GM12872 (cell line): ENCODE measurements at regions not wholly inside any gene's neighbourhood (a gene's known extent, or its start where the extent isn't known, plus 50 kb on each side); places are given as distances from the start of the nearest gene placed in this dataset.

Source experiments
- TF ChIP-seq, protein P1 (sequence below): IDR thresholded peaks from 3 replicates; pipeline ENCODE4 v1.5.1; 2011; ENCODE audit warnings: low read depth, mild to moderate bottlenecking, low read length, moderate library complexity; ENCODE audit not compliant: insufficient read depth

DNA sequence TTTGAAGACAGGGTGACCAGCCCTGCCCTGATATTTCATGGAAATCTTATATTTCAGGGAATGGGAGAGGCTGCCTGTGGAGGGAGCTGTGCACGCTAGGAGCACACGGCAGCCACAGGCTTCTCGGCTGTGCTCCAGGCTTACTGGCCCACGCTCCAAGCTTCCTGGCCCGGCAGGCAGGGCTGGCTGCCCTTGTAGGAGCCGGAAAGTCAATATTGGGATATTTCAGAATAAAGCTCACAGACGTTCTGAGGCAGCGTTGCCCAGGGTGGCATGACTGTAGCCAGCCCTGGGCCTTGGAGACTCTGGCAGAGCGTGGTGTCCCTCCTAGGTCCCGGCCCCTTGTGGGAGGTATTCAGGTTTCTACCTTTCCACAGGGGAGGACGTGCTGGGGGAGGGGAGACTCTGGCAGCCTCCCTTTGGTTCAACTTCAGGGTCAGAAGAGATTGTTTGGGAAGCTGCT is 95.6 kb downstream of the NPIPB11 start:
- TF ChIP-seq, protein P1, sequence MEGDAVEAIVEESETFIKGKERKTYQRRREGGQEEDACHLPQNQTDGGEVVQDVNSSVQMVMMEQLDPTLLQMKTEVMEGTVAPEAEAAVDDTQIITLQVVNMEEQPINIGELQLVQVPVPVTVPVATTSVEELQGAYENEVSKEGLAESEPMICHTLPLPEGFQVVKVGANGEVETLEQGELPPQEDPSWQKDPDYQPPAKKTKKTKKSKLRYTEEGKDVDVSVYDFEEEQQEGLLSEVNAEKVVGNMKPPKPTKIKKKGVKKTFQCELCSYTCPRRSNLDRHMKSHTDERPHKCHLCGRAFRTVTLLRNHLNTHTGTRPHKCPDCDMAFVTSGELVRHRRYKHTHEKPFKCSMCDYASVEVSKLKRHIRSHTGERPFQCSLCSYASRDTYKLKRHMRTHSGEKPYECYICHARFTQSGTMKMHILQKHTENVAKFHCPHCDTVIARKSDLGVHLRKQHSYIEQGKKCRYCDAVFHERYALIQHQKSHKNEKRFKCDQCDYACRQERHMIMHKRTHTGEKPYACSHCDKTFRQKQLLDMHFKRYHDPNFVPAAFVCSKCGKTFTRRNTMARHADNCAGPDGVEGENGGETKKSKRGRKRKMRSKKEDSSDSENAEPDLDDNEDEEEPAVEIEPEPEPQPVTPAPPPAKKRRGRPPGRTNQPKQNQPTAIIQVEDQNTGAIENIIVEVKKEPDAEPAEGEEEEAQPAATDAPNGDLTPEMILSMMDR = no peak

DNA sequence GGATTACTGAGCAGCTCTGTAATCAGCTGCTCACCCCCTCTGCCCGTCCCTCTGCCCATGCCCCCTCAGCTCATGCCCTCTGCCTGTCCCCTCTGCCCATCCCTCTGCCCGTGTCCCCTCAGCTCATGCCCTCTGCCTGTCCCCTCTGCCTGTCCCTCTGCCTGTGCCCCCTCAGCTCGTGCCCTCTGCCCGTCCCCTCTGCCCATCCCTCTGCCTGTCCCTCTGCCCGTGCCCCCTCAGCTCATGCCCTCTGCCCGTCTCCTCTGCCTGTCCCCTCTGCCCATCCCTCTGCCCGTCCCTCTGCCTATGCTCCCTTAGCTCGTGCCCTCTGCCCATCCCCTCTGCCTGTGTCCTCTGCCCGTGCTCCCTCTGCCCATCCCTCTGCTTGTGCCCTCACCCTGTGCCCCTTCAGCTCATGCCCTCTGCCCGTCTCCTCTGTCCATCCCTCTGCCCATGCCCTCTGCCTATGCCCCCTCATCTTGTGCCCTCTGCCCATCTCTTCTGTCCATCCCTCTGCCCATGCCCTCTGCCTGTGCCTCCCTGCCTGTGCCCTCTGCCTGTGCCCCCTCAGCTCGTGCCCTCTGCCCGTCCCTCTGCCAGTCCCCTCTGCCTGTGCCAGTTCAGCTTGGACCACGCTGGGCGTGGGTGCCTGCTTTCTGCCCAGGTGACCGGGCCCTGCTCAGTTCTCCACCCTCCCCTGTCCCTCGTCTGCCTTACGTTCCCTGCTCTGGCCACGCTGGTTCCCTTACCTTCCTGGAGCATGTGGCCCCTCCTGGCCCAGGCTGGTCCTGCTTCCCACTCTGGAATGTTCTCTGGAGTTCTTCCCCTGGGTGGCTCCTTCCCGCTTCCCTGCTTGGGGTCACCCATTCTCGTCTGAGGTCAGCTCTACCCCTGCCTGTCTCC is 97.6 kb downstream of the NPIPB11 start:
- TF ChIP-seq, protein P1 = no peak

DNA sequence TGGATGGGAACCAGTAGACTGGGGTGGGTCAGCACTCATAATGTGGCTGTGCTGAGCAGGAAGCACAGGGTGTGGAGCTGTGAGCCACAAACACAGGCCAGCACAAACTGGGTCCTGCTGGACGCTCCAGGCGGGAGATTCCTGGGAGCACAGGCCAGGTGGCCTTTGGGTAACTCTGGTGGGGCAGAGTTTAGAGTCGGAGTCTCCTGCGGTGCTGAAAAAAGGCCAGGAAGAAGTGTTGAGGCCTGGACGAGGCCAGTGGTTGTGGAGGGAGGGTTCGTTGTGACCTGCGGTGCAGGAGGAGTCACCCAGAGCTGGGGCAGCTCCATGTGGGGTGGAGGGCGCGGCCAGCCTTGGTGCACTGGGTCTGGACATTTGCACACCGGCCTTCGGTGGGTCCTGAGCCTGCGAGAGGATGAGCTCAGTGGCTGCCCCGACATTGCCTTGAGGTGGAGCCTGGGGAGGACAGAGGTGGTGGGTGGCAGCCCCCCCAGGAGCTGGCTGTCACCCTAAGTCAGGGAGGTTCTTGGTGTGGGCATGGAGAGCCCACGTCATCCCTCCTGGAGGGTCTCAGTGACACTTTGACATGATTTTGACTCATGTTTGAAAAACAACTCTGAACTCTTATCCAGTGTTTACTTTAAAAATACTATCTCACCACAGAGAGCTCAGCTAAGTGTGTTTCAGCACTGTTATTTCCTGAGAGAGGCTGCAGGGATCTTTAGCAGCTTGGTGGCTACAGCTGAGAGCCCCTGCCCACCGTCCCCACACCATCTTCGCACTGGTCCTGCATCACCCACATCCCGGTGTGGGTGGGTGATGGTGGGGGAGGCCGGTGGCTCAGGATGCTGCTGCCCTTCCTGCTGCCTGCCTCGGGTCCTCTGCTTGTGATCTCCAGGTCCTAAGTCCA is 98.7 kb downstream of the NPIPB11 start:
- TF ChIP-seq, protein P1 = no peak

DNA sequence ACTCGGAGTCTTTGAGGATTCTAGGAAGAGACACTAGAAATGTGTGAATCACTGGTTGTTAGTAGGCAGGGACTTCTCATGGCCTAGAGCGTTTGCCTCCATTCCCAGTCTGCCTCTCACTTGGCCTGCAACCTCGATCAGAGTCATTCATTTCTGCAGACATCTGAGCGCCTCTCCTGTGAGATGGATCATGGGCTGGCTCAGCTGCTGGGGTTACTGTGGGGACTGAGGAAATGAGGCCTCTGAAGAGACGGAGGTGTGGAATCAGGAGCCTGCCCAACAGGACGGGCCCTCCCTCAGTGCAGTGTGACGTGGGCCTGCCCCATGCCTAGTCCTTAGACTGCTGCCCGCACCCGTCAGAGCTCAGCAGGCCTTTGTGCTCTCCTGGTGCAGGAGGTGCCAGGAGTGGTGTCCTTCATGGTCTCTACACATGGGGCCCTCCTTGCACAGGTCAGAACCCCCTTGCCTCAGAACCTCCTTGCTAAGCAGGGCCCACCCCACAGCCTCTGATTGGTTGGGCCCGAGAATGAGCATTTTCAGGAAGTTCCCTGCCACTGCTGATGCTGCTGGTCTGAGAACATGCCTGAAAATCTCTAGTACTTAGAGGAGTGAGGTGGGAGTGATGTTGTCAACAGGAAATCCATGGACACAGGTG is 99.4 kb downstream of the NPIPB11 start:
- TF ChIP-seq, protein P1 = no peak

DNA sequence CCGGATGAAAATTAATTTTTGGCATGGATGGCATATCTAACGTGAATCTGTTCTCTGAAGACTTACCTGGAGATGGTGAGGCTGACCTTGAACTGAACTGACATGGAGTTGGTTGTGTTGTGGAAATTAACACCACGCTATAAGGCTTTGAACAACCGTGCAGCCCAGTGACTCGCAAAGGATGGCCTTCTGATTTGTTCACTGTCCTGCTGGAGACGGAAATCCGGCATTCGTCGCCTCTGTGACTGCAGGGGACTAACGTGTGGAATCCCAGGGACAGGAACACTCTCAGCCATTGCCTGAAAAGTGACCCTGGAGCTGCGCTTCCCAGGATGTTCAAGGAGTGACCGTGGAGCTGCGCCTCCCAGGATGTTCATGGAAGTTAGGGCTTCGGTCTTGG is 100.3 kb downstream of the NPIPB11 start:
- TF ChIP-seq, protein P1 = no peak

DNA sequence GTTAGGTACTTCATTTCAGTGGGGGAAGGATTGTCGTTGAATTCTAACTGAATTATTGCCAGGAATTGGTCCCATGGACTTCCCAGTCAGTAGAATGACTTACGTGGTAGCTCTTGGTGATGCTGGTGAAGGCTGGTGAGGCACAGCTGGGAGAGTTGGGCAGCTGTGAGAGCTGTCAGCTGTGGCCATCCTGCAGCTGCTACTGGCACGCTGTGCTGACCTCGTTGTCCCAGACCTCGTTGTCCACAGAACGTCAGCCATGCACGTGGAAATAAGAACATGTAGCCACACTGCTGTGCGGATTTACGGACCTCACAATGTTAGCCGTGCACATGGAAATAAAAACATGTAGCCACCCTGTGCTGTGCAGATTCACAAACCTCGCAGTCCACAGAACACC is 102.3 kb downstream of the NPIPB11 start:
- TF ChIP-seq, protein P1 = no peak

DNA sequence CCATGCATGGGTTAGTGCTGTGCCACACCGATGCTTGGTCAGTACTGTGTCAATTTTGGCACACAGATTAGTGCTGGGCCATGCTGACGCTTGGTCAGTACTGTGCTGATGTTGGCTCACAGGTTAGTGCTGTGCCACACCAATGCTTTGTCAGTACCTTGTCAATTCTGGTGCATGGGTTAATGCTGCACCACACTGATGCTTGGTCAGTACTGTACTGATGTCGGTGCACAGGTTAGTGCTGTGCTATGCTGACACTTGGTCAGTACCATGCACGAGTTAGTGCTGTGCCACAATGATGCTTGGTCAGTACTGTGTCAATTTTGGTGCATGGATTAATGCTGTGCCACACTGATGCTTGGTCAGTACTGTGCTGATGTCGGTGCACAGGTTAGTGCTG is 103.0 kb downstream of the NPIPB11 start:
- TF ChIP-seq, protein P1 = no peak
